ENCODE measurements at regions not wholly inside any gene's neighbourhood (a gene's known extent, or its start where the extent isn't known, plus 50 kb on each side); places are given as distances from the start of the nearest gene placed in this dataset.

DNA sequence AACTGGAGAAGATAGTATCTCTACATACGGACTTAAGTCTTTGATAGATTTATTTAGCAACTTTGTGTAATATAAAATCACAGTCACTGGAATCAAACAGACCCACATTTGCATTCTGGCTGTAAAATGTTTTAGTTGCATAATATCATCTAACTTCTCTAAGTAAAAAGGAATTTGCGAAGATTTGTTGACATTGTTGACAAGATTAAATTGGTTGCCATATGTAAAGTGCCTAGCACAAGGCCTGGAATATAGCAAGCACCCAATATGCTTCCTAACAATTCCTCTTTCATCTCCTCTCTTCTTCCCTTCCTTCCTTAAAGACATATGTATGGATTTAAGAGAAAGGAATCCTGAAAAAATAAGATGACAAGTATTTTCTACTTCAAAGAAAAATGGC is 295.4 kb upstream of the PPFIA2 start:
- H3K27ac ChIP-seq: no peak overlapping the region
- no peak for TF ChIP-seq CTCF (conservative IDR thresholded peaks at IDR 0.05)
- no peak for TF ChIP-seq ZFX (IDR thresholded peaks at IDR 0.05)

GRCh38 chr12:82047446-82047845 is 288.3 kb upstream of the PPFIA2 start:
- TF ChIP-seq CTCF (conservative IDR thresholded peaks at IDR 0.05): no peak
- no peak for TF ChIP-seq ZFX (IDR thresholded peaks at IDR 0.05)
- H3K27ac ChIP-seq: no peak overlapping the region

GRCh38 chr12:82040987-82041743 is 282.0 kb upstream of the PPFIA2 start:
- H3K27ac ChIP-seq: no peak overlapping the region
- TF ChIP-seq CTCF (conservative IDR thresholded peaks at IDR 0.05): no peak
- no peak for TF ChIP-seq ZFX (IDR thresholded peaks at IDR 0.05)

DNA sequence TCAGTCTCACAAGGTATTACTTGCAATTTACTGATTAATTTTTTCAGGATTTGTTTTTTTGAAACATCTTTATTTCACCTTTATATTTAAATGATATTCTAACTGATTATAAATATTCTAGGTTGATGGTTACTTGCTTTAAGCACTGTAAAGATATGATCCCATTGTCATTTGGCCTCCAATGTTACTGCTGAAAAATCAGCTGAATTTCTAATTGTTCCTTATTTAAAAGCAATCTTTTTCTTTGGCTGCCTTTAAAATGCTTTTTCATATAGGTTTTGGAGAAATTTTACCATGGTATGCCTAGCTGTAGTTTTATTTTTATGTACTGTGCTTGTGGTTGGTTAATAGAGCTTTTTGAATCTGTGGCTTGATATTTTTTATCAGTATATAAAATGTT is 275.6 kb upstream of the PPFIA2 start:
- TF ChIP-seq ZFX (IDR thresholded peaks at IDR 0.05) (no peak), CTCF (conservative IDR thresholded peaks at IDR 0.05) (no peak)
- H3K27ac ChIP-seq: no peak overlapping the region

GRCh38 chr12:82029936-82030335 is 270.8 kb upstream of the PPFIA2 start:
- H3K27ac ChIP-seq: no peak overlapping the region
- TF ChIP-seq ZFX (IDR thresholded peaks at IDR 0.05) (no peak), CTCF (conservative IDR thresholded peaks at IDR 0.05) (no peak)

DNA sequence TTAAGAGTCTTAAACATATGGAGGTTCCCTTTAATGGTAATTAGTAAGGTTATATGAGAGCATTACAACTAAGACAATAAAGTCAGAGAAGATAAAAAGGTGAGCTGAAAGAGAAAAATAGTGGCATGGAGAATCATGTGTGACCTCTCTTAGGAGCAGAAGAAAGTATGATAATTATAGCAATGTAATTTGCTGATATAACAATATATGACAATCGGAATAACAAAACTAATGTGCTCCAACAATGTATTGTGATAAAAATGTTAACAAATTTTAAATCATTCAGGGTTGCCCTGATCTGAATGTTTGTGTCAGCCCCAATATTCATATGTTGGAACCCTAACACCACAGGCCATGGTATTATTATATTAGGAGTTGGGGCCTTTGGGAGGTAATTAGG is 269.6 kb upstream of the PPFIA2 start:
- H3K27ac ChIP-seq: no peak overlapping the region
- no peak for TF ChIP-seq ZFX (IDR thresholded peaks at IDR 0.05)
- TF ChIP-seq CTCF (conservative IDR thresholded peaks at IDR 0.05): no peak

DNA sequence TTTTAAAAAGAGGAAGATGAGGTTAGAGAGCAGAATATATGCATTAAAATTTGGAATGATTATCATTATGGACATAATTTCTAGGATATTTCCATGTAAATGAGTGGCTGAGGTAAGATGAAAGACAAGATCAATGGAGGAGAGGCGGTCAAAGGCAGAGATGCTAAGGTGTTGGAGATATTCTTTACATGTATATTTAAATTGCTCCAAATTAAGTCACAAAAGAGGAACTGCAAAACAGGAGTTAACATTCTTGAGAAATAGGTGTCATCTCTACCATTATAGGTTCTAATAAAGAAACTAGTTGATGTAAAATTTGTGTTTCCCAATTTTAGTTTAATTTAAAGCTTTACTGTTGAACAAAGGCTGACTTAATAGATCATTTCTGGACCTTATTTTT is 268.5 kb upstream of the PPFIA2 start:
- TF ChIP-seq CTCF (conservative IDR thresholded peaks at IDR 0.05): no peak
- TF ChIP-seq ZFX (IDR thresholded peaks at IDR 0.05): no peak
- H3K27ac ChIP-seq: no peak overlapping the region

Measured in C4-2B (cell line).